ENCODE measurements at regions not wholly inside any gene's neighbourhood (a gene's known extent, or its start where the extent isn't known, plus 50 kb on each side); places are given as distances from the start of the nearest gene placed in this dataset.
"Not testable (repeated sequence)": the region's sequence is repeated elsewhere in the genome, so short reads cannot be mapped to it uniquely, and the experiment has no call there.

GRCh38 chr13:33662392-33662791 is 155.6 kb upstream of the RFC3 start:
- Mint-ChIP-seq H3K4me1 (peaks cover under 1% of the 10 kb centered on the region), H3K27me3 (peaks cover 2% of the 10 kb centered on the region), H3K4me3 (no peak overlapping the region), H3K36me3 (no peaks in the 10 kb centered on the region), H3K9me3 (peaks cover 3% of the 10 kb centered on the region), H3K27ac (no peak overlapping the region)
- DNase-seq (no peak), ATAC-seq (ENCODE audit: low read depth) (no peak)
- POLR2A ChIA-PET: no interaction called here

DNA sequence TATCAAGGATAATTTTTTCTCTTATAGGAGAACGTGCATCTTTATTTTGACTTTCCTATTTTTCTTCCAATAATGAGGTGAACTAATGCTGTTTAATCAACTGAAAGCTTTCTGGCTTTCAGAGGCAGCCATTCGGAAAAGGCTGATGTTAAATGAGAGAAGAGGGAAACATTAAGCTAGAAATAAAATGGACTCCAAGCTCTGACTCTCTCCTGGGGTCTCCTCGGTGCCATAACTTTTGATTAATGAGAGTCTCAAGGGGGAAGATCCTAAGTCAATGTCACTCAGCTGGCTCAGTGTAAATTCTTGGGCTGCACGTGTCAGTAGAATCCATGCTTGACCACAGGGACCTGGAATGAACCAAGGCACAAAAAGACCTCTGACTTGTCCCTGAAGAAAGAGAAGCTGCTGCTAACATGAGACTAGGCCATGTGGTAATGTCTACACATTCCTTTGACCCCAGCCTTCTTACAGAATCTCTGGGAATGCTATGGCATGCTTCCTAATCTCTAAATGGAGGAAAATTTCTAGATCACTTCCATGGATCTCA is 152.2 kb upstream of the RFC3 start:
- Mint-ChIP-seq H3K4me1 (peaks cover 1% of the 10 kb centered on the region), H3K27ac (no peak overlapping the region), H3K27me3 (peaks cover 2% of the 10 kb centered on the region), H3K9me3 (peaks cover 2% of the 10 kb centered on the region), H3K4me3 (no peak overlapping the region), H3K36me3 (no peaks in the 10 kb centered on the region)
- ATAC-seq (ENCODE audit: low read depth): no peak
- no peak for DNase-seq
- POLR2A ChIA-PET: no interaction called here

DNA sequence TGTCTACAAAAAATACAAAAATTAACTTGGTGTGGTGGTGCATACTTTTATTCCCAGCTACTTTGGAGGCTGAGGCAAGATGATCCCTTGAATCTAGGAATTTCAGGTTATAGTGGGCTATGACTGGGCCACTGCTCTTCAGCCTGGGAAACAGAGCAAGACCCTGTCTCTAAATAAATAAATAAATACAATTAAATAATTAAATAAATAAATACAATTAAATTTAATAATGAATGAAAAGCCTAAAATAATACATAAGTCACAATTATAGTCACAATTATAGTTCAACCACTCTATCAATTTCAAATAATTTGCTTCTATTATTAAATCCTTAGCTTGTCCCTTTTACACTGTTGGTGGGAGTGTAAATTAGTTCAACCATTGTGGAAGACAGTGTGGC is 146.4 kb upstream of the RFC3 start:
- Mint-ChIP-seq H3K9me3 (peaks cover 4% of the 10 kb centered on the region), H3K4me1 (peaks cover 5% of the 10 kb centered on the region), H3K36me3 (no peaks in the 10 kb centered on the region), H3K27ac (no peak overlapping the region), H3K27me3 (no peaks in the 10 kb centered on the region), H3K4me3 (no peak overlapping the region)
- ATAC-seq (ENCODE audit: low read depth) (no peak), DNase-seq (no peak)
- POLR2A ChIA-PET: no interaction called here

GRCh38 chr13:33672022-33672421 is 145.9 kb upstream of the RFC3 start:
- ATAC-seq (ENCODE audit: low read depth); H3K36me3 Mint-ChIP-seq; DNase-seq; H3K9me3 Mint-ChIP-seq; H3K4me3 Mint-ChIP-seq; H3K4me1 Mint-ChIP-seq; POLR2A ChIA-PET; H3K27ac Mint-ChIP-seq; H3K27me3 Mint-ChIP-seq: not testable (repeated sequence)

DNA sequence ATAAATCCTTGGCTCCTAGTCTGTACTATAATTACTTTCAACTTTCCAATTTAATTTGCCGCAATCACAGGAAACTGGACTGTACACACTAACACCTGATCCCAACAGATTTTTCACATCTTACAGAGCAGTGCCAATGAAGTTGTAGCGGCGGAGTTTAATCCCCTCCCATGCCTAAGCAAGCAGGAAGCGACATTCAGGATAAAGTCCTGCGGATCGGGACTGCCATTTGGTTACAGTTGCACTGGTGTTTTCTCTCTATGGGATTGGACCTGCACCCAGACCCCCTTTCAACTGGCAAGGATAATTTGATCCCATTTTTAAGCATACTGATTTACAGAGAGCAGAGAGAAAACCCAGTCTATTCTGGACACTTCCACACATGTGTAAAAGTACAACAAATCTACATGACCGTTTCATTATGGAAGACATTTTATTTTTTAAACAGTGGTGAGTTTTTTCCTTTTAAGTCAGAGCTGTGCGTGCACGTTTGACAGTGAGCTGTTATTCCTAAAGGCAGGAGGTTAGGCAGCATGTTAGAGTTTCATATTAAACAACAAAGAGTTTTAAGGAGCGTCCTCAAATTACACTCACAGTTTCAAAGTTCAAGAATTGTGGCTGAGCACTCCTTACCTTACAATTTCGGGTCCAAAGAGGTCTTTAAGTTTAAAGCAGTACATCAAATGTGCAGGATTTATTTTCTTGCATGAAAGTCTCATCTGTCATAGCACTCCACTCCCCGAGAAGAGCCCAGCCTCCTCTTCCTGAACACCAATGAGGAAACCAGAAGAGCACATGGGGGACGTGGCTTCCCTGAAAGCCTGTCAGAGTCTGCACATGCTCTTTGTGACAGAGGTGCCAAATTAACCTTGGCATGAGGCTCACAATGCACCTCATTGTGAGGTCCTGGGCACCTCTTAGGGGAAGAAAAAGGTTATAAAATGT is 141.6 kb upstream of the RFC3 start:
- H3K36me3 Mint-ChIP-seq: no peaks in the 10 kb centered on the region
- peaks cover 14% of the 10 kb centered on the region for H3K4me1 Mint-ChIP-seq
- POLR2A ChIA-PET: no interaction called here
- no peak for DNase-seq
- no peak overlapping the region for H3K27ac Mint-ChIP-seq
- ATAC-seq (ENCODE audit: low read depth): peak; percentile 52
- H3K4me3 Mint-ChIP-seq: peak overlapping the region; percentile 1
- H3K27me3 Mint-ChIP-seq: no peaks in the 10 kb centered on the region
- H3K9me3 Mint-ChIP-seq: peaks cover 4% of the 10 kb centered on the region

DNA sequence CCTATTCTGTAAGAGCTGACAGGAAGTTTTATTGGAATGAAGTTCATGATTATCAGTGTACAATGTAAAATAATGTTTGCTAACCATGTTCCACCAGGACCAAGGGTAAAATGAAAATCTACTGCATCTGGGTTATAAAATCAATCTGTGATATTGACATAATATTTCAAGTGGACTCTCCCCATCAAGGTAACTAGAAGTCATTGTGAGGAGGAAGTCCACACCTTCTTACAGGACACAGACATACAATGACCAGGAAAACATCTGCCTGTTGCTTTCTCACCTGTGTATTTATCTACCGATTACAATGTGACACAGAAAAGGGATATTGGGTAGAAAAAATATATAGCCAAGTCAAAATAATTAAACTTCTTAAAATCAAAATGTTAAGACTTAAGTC is 140.7 kb upstream of the RFC3 start:
- no peak for ATAC-seq (ENCODE audit: low read depth)
- DNase-seq: no peak
- Mint-ChIP-seq H3K36me3 (no peaks in the 10 kb centered on the region), H3K27ac (no peak overlapping the region), H3K4me3 (no peak overlapping the region), H3K27me3 (no peaks in the 10 kb centered on the region), H3K9me3 (peaks cover 4% of the 10 kb centered on the region), H3K4me1 (peaks cover 14% of the 10 kb centered on the region)
- POLR2A ChIA-PET: no interaction called here

GRCh38 chr13:33678084-33678483 is 139.9 kb upstream of the RFC3 start:
- Mint-ChIP-seq H3K27ac (no peak overlapping the region), H3K27me3 (no peaks in the 10 kb centered on the region), H3K36me3 (no peaks in the 10 kb centered on the region), H3K4me1 (peaks cover 14% of the 10 kb centered on the region), H3K9me3 (peaks cover 6% of the 10 kb centered on the region), H3K4me3 (no peak overlapping the region)
- ATAC-seq (ENCODE audit: low read depth) (no peak), DNase-seq (no peak)
- POLR2A ChIA-PET: no interaction called here

DNA sequence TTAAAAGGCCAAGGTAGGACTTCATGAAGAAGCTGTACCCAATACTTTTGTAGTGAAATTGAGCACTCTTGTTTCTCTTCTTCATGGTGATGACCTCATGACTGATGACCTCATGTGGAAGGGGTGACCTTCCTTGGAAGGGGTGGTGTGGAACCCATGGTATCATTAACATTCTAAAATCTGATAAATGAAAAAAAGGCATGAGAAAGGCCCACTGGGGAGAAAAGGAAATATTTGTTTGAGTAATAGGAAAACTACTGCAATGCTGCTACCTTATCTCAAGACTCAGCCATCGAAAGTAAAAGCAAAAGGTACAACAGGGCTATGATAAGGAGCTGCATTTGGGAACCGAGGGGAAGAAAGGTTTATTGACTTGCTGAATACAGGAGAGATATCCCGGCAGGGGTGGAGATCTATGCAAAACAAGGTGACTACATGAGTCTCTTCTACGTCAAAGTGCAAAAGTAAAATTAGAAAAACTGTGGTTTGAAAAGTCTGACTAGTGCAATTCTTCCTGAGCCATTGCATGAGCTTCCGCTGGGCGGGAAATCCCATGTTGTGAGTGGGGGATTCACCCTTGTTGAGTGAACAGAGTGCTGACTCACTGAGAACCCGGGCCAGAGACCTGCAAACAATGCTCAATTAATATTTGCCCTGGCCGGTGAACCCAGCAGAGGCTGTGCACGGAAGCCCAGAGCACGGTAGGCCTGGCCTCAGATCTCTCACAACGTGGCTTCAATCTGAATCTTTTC is 138.9 kb upstream of the RFC3 start:
- ATAC-seq (ENCODE audit: low read depth) (peak; percentile 56), DNase-seq (peak; percentile 29)
- peak overlapping the region; percentile 58 for H3K4me3 Mint-ChIP-seq
- H3K9me3 Mint-ChIP-seq: peaks cover 6% of the 10 kb centered on the region
- no peaks in the 10 kb centered on the region for H3K36me3 Mint-ChIP-seq
- POLR2A ChIA-PET: no interaction called here
- no peaks in the 10 kb centered on the region for H3K27me3 Mint-ChIP-seq
- peaks cover 14% of the 10 kb centered on the region for H3K4me1 Mint-ChIP-seq
- H3K27ac Mint-ChIP-seq: peak overlapping the region; percentile 78

DNA sequence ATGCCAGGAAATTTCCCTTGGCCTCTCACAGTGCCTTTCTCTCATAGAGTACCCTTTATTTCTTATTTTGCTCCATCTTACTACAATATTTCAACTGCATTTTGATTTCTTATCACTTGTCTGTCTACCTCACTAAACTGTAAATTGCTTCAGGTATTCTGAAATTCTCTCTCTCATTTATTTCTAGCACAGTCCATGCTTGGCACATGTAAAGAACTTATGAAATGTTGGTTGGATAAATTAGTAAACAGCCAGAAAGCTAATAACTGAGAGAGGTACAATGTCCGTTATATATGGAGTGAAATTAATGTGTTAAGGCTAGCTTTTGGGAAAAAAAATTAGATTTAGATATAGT is 138.3 kb upstream of the RFC3 start:
- Mint-ChIP-seq H3K4me1 (peaks cover 14% of the 10 kb centered on the region), H3K9me3 (peaks cover 6% of the 10 kb centered on the region), H3K36me3 (no peaks in the 10 kb centered on the region), H3K27me3 (no peaks in the 10 kb centered on the region), H3K27ac (peak overlapping the region; percentile 78), H3K4me3 (no peak overlapping the region)
- ATAC-seq (ENCODE audit: low read depth) (no peak), DNase-seq (no peak)
- POLR2A ChIA-PET: no interaction called here

DNA sequence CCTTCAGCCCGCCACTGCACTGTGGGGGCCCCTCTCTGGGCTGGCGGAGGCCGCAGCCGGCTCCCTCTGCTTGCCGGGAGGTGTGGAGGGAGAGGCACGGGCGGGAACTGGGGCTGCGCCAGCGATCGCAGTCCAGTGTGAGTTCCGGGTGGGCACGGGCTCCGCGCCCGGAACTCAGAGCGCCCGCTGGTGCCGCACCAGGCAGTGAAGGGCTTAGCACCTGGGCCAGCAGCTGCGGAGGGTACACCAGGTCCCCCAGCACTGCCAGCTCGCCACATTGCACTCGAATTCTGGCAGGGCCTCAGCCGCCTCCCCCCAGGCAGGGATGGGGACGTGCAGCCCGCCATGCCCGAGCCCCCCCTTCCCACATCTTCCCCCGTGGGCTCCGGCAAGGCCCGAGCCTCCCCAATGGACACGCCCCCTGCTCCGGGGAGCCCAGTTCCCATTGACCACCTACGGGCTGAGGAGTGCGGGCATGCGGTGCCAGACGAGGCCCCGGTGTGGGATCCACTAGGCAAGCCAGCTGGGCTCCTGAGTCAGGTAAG is 135.9 kb upstream of the RFC3 start:
- DNase-seq: no peak
- Mint-ChIP-seq H3K4me1 (peaks cover 8% of the 10 kb centered on the region), H3K27ac (no peak overlapping the region), H3K27me3 (no peaks in the 10 kb centered on the region), H3K9me3 (peaks cover 6% of the 10 kb centered on the region), H3K36me3 (no peaks in the 10 kb centered on the region), H3K4me3 (no peak overlapping the region)
- POLR2A ChIA-PET: interaction anchor here (0.7 kb wide), 1 partner anchor 139 kb away, joined by 3 read pairs; no protein-coding TSS in a partner anchor
- no peak for ATAC-seq (ENCODE audit: low read depth)

DNA sequence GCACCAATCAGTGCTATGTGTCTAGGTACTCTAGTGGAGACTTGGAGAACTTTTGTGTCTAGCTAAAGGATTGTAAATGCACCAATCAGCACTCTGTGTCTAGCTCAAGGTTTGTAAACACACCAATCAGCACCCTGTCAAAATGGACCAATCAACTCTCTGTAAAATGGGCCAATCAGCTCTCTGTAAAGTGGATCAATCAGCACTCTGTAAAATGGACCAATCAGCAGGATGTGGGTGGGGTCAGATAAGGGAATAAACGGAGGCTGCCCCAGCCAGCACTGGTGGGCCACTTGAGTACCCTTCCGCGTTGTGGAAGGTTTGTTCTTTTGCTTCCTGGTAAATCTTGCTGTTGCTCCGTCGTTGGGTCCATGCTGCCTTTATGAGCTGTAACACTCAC is 135.3 kb upstream of the RFC3 start:
- not testable (repeated sequence) for H3K27me3 Mint-ChIP-seq; ATAC-seq (ENCODE audit: low read depth); H3K36me3 Mint-ChIP-seq; H3K4me3 Mint-ChIP-seq; H3K27ac Mint-ChIP-seq; H3K4me1 Mint-ChIP-seq; H3K9me3 Mint-ChIP-seq; DNase-seq
- POLR2A ChIA-PET: interaction anchor here (0.7 kb wide), 1 partner anchor 139 kb away, joined by 3 read pairs; no protein-coding TSS in a partner anchor

GRCh38 chr13:33683376-33683775 is 134.6 kb upstream of the RFC3 start:
- no peaks in the 10 kb centered on the region for H3K36me3 Mint-ChIP-seq
- no peaks in the 10 kb centered on the region for H3K27me3 Mint-ChIP-seq
- H3K27ac Mint-ChIP-seq: no peak overlapping the region
- peaks cover 6% of the 10 kb centered on the region for H3K9me3 Mint-ChIP-seq
- POLR2A ChIA-PET: no interaction called here
- peaks cover 4% of the 10 kb centered on the region for H3K4me1 Mint-ChIP-seq
- no peak overlapping the region for H3K4me3 Mint-ChIP-seq
- DNase-seq (no peak), ATAC-seq (ENCODE audit: low read depth) (no peak)

- POLR2A ChIA-PET: no interaction called here
- H3K4me3 Mint-ChIP-seq: no peak overlapping the region
Observed at GRCh38 chr13:33684874-33685273, 133.1 kb upstream of the RFC3 start.

More at GRCh38 chr13:33684874-33685273, 133.1 kb upstream of the RFC3 start:
- DNase-seq: no peak
- ATAC-seq (ENCODE audit: low read depth): no peak
- H3K27me3 Mint-ChIP-seq: no peaks in the 10 kb centered on the region
- H3K4me1 Mint-ChIP-seq: no peaks in the 10 kb centered on the region
- H3K27ac Mint-ChIP-seq: no peak overlapping the region
- no peaks in the 10 kb centered on the region for H3K36me3 Mint-ChIP-seq
- peaks cover 6% of the 10 kb centered on the region for H3K9me3 Mint-ChIP-seq
